ENCODE measurements at regions not wholly inside any gene's neighbourhood (a gene's known extent, or its start where the extent isn't known, plus 50 kb on each side); places are given as distances from the start of the nearest gene placed in this dataset.

DNA sequence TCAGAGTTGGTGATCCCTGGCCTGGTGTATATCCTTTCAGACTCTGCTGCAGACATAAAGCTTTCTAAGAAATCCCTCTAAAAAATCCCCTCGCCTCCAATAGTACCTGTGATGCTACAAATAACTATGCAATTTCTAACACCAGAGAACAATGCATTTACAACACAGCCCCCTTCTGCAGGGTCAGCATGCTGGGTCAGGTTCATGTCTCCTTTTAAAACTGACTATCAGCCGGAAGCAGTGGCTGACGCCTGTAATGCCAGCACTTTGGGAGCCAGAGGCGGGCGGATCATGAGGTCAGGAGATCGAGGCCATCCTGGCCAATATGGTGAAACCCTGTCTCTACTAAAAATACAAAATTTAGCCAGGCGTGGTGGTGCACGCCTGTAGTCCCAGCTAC lies 77.0 kb upstream of the SPATA12 start:
- no peak for DNase-seq

DNA sequence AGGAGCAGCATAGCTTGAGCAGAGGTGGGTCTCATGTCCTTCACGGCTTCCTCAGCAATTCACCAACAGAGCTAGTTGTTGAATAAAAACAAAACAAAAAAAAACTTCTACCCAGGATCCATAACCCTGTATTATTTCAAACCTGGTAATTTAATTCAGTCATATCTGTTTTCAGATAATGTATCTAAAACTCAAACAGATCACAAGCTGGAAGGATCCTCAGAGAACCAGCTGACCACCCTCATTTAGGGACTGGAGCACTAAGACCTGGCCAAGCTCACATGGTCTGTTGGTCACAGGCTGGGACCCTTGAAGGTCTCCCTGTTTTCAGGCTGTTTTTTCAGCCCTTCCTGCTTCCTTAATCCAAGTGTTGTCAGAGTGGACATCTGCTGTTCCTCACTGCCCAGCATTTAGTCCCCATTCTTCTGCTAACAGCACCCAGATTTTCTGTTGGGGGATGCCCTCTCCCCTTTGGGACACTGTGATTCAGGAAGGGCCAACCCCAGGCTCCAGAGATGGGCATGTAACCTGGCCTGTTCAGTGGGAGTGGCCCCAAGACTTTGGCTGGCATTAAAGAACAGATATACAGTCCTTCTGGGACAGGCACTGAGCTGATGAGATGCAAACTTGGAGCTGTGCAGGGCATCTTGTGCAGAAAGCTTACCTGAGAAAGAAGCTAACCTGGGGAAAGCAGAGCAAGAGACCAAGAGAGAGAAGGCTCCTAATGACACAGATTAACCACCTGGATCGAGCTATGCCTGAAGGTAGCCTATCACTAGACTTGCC lies 78.8 kb upstream of the SPATA12 start:
- no peak for DNase-seq

DNA sequence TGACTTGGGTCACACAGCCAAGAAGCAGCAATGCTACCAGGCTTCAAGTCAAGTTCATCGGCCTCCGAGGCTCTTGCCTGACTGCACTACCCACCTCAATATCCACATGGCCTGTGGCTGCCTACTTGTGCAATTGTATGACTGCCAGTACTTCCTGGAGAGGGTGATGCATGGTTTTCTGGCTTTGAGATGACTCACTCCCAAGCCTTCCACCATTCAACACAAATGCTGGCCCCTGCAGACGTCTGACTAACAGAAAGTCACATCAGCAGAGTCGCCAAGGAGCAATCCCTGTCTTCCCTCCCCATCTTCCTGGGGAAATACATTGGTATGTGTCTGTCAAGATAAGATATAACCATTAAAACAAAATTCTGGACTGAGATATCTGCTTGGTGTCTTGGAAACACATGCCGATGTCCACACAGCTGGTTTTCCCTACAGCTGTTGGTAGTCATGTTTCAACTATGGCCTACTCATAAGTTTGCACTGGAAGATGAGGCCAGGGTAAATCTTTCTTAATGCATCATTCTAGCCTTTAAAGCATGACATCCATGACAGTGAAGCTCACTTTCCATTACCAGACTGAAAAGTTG lies 79.6 kb upstream of the SPATA12 start:
- peak; percentile 48 for DNase-seq

DNA sequence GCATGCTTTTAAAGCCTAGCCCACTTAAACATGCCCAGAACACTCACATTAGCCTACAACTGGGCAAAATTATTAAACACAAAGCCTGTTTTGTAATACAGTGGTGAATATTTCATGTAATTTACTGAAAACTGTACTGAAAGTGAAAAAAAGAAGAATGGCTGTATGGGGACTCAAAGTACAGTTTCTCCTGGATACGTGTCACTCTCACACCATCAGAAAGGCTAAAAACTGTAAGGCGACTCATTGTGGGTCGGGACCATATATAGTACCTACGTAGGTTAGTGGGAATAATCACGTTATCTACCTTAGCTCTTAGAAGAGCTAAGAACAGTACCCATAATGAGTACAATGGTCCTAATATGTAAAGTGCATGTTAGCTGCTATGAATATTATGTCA lies 80.2 kb upstream of the SPATA12 start:
- DNase-seq, result no peak

DNA sequence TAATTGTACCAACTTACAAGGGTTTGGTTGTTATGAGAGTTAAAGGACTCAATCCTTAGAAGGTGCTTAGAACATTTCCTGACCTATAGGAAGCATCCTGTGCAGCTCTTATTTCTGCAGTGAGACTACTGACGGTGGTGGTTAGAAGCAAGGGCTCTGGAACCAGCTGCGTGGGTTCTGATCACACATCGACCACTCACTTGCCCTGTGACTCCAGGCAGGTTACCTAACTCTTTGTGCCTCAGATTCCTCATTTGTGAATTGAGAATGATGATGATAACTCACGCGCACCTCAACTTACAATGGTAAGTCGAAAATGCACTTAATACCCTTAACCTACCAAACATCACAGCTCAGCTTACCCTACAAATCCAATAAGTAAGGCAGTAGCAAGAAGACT lies 80.7 kb upstream of the SPATA12 start:
- no peak for DNase-seq

DNA sequence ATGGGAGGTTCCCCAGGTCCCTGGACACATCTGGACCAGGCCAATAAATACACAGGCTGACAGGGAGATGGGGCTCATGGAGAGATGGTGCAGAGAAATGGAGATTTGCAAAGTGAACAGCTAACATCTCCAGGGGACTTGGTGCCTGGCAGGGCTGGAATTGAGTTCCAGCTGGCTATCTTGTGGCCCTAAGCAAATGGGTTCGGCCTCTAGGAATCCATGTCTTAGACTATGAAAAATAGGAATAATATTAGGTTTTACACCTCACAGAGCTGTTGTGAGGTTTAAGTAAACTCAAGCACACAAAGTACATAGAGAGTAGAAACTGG lies 82.9 kb upstream of the SPATA12 start:
- no peak for DNase-seq

DNA sequence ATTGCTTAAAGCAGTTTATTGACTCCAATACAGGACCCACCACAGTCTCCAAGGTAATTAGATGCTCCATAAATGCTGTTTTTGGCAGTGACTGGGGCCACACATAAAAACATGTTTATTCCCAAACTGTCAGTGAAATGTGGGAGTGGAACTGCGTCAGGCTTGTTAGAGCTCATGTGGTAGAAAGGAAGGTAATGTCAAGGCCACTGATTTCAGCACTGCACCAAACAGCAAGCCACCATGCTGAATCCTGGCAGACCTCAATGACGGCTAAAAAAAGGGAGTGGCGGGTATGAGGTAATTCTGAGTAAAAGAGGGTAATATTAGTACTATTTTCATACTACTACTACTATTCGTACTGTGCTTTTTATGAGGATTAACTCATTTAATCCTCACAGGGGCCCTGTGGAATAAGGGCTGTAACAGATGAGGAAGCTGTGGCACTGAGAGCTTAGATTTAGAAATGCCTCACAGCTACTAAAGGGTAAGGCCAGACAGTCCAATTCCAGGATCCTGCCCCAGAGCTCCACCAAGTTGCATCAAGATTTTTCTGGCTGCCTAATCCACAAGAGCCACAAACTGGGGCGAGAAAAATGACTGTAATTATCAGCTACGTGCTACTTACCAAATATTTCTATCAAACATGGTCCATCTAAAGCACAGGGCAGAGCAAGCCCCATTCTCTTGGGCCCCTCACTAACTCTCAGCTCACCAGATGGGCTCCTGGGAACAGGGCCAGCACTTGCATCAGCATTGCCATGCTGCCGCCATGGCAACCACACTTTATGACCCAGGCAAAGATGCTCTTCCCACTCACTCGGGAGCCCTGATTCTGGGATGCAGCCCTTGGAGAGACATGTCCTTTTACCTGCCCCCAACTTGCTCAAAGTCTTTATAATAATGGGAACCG lies 83.6 kb upstream of the SPATA12 start:
- no peak for DNase-seq

DNA sequence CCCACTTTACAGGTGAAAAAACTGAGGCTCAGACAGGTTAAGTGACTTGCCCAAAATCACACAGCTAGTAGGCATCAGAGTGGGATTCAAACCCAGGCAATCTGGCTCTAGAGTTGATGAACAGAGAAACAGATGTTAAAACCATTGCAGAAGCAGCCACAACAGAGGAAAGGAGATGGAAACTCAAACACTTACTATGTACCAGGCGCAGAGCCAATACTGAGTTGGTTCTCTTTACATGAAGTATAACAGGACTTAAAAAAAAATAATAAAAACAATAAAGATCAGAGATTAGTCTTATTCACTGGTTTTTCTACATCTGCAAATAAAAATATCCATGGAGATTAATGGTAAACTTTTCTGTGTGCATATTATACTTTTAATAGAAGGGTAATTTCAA lies 84.9 kb upstream of the SPATA12 start:
- DNase-seq, result no peak

DNA sequence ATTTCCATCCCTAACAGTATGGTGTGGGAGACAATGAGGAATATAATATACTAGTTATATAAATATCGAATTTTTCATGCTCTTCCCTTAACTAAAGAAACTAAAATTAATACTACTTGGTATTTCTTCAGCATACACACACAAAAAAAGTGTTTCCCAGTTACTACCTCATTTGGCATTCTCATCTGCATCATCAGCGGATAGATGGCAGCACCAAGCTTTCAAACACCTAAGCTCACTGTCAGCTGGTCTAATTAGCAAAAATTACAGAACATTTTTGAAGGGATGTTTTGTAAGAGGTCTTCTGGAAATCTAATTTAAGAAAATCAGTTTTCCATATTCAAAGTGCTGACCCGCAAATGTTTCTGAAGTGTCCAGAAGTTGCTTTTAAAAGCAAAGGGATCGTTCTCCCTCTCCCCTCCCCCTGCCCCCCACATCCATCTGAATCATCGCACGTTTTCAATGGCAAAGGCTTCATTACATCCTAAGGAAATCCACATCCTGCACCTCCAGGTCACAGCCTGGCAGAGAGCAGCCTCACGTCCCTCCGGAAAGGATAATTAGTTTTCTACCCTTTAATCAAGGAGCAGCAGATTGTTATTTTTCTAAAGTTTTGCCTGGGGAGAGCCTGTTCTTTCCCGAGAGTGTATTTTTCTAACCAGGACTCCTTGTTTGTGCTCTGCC lies 86.1 kb upstream of the SPATA12 start:
- no peak for DNase-seq

DNA sequence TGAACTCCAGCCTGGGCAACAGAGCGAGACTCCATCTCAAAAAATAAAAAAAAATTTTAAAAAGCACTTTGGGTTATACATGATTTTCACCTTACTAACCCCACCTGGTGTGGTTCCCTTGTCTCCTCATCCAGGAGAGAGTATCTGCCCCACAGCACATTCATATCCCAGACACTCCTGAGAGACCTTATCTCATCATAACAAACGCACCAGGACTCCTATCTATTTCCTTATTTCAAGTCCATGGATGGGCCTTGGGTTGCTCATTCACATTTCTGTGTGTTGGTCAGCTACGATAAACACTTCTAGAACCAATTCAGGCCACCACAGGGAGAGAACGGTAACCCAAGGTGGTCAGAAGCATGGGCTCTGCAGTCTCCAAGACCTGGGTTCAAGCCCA lies 88.6 kb upstream of the SPATA12 start:
- no peak for DNase-seq

DNA sequence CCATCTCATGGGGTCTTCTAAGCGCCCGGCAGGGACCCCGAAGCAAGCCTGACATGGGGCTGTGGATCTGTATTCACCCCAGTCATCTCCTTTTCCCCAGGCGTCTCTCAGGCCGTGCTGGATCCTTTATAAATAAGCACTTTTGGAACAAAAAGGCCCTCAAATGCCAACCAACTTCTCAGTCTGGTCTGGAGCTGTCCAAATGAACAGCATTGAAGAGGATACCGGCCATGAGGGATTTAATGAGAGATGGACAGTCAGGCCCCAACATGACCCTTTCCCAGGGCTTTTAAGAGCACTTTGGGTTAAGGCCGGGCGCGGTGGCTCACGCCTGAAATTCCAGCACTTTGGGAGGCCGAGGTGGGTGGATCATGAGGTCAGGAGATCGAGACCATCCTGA lies 89.2 kb upstream of the SPATA12 start:
- no peak for DNase-seq

DNA sequence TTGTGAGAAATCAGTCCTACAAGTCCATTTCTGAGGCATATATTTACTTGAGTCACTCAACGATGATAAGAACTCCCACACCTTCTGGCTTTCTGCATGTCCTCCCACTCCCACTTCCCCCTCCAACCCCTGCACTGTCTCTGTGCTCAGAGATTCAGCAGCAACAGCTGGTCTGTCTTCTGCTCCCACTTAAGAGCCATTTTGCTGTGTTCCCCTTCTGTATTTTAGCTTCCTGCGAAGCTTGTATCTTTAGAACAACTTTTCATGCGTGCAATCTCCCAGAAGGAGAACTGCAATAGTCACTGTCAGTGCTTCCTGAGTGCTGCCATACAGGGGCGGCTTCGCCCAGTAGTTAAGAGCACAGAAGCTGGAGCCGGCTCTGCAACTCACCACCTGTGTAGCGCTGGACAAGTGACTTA lies 90.0 kb upstream of the SPATA12 start:
- no peak for DNase-seq

DNA sequence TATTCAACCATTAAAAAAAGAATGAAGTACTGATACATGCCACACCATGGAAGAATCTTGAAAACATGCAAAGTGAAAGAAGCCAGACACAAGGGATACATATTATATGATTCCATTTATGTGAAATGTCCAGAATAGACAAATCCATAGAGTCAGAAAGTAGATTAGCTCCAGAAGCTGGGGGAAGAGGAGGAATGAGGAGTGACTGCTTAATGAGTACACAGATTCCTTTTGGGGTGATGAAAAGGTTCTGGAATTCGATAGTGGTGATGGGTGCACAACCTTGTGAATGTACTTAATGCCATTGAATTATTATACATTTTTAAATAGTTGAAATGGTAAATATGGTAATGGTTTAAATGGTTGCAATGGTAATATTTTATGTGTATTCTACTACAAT lies 90.6 kb upstream of the SPATA12 start:
- no peak for DNase-seq

DNA sequence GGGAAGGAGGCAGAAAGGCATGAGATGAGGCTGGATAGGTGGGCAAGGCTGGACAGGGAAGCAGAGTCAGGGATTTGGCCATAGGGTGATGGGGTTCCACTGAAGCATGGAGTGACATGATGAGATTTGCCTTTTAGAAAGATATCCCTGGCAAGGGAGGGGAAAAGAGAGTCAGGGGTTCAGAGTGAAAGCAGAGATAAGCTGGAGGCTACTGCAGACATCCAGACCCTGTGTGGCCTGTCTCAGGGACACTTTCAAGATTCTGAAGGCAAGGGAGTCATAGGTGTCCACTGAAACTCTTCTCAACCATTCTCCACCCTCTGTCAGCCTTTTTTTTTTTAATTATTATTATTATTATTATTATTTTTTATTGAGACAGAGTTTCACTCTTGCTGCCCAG lies 94.0 kb upstream of the SPATA12 start:
- no peak for DNase-seq

DNA sequence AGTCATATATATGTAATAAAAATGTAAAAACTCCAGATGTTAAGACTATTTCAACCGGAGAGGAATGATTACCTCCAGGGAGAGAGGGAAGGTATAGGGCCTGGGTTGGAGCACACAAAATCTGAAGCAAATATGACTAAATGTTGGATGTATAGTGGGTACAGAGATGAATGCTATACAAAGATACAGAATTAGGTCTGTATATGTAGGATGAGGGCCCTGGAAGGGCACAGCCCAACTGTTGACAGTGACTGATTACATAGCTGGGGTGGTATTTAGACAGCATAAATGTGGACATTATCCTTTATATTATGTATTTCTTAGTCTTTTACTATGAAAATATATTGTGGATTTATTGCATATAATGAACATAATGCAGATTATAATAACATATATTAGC lies 94.4 kb upstream of the SPATA12 start:
- no peak for DNase-seq

DNA sequence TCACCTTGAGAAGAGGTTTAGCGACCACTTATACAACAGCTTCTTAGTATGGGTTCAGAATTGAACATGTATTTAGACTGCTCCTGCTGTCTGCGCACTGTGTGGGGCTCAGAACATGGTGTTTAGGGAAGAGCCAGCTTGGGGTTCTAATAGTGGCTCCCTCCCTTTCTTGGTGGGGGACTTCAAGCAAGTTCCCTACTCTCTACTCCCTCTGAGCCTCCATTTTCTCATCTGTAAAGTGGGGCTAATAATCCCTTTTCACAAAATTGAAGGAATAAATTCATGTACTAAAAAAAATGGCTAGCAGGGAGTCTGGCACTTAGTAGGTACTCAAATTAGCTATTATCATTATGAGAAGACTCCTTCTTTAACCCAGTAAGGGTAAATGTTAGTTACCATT lies 97.5 kb upstream of the SPATA12 start:
- no peak for DNase-seq

DNA sequence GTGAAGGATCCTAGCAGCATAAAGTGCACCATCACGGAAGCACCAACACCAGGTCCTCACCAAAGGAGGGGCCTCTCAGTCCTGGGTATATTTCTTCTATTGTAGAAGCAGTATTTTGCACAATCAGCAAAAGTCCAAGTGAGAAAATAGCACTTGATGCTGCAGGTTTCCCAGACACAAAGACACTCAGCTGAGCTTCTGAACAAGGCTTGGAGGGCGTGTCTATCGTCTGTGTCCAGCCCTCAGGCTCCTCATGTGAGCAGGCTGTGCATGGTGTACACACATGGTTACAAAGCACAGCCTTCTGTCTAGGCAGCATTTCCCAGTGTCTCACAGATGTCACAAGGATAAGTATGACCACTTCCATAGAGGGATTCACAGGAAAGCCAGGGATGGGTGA lies 98.3 kb upstream of the SPATA12 start:
- no peak for DNase-seq

DNA sequence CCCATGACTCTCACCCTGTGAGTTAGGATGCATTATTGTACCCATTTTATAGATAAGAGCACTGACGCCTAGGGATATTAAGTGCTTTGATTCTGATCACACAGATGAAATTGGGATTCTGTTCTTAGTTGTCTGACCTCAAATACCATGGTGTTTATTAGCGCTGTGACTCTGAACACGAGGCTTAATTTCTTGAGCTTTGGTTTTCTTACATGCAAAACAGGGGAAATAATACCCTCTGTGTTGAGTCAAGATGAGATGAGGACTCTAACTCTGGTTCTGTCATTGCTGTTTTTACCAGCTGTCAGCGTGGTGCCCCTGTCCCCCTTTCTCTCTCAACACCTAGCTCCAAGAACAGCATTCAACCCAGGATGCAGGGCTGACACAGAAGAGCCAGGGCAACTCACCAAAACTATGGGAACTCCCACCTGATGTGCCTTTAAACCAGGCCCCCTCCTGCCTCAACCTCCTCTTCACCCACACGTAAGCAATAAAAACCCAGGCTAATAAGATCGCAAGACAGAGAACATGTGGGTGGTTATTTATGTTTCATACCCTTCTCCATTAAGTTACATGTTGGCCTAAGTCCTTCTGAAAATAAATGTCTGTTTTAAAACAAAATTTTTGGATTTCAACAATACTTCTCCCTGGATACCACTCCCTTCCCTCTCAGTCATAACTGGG lies 100.1 kb upstream of the SPATA12 start:
- no peak for DNase-seq

DNA sequence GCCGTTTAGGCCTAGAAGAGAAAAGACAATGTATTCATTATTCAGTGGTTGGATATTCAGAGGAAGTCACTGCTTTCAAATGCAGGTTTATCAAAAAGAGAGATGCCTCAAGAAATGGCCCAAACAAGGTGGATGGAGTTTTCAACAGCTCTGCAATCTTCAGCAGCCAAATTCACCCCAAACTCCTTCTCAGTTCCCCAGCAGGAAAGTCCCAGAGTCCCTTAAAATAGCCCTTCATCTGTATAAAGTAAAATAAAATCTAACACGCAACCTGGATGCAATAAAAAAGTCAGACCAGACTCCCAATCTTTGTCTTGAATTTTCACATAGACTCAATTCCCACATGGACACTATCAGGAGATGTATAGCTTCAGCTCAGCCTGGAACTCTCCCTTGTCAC lies 101.6 kb upstream of the SPATA12 start:
- no peak for DNase-seq

DNA sequence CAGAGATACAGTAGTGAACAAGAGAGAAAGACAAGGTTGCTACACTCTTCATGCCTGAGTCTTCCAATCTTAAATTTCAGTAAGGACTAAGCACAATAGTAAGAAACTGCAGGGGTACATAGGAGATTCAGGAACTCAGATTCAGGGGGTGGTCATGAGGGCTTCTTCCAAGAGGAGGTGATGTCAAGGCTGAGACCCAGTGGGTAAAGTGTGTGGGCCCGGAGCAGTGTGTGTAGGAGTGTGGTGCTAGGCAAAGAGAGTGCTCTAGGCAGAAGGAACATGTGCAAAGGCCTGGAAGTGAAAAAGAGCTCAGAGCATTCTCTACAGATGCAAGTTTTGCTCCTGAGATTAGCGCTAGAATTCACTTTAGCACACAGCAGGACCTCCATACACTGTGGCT lies 102.9 kb upstream of the SPATA12 start:
- no peak for DNase-seq

DNA sequence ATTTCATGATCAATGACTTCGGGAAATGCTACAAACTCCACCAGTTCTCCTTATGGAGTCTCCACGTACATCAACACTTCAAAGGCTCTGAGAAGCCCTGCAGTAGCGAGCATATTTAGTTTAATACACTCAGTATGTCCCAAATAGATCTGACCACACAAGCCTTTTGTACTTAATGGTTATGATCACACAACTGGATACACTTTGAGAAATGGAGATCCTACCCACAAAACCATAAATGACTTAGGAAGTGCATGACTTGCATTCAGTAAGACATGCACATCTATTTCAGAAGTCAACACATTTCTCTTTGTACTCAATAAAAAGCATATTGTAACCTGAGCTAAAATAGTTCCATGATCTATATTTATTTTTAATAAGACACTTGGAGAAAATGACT lies 103.6 kb upstream of the SPATA12 start:
- no peak for DNase-seq

DNA sequence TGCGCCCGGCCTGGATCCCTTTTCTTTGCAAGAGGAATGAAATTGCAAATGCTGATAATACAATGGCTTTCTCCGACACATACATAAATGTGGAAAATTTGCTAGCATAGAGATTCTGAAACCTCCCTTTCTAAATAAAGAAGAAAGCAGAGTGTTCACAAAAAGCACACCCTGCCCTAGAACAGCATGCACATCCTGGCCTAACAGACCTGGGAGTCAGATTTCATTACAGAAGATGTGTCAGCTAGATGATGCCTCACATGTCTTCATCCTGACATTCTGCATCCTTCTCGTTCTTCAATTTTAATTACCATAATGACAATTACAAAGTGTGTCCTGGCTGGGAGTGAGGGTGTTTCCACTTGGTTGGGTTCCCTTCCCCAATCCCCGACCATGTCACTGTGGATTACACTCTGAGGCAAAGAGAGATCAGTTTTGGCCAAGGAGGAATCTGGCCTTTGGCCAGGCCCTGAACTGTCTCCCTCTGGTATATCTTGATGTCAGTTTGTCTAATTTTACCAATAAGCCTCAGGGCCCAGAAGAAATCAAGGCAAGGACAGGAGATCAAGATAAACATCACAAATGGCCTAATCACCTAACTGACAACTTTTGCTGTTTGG lies 104.9 kb upstream of the SPATA12 start:
- no peak for DNase-seq

All from 8988T (cell line).